Peyer's patch (tissue), 4 donors: ENCODE measurements at regions not wholly inside any gene's neighbourhood (a gene's known extent, or its start where the extent isn't known, plus 50 kb on each side); places are given as distances from the start of the nearest gene placed in this dataset.

ENCODE experiments used
- POLR2A ChIP-seq, 2 donors: fragments of 450-650 bp; IDR thresholded peaks; one replicate each; pipeline ENCODE4 v1.5.1; 2017; ENCODE audit warnings: antibody characterized with exemption in 2 of 2, mild to moderate bottlenecking in 2 of 2, moderate library complexity in 2 of 2
- TF ChIP-seq, protein P1 (sequence below), 6 experiments: fragments of 450-650 bp in 4 of 6; fragments of 200-600 bp in 2 of 6; sonication (generic) in 1 of 6; IDR thresholded peaks; one replicate each; pipeline ENCODE4 v1.5.1; 2017 to 2019; ENCODE audit warnings: antibody characterized with exemption in 6 of 6, mild to moderate bottlenecking in 3 of 6, moderate library complexity in 1 of 6

- TF ChIP-seq, protein P1, sequence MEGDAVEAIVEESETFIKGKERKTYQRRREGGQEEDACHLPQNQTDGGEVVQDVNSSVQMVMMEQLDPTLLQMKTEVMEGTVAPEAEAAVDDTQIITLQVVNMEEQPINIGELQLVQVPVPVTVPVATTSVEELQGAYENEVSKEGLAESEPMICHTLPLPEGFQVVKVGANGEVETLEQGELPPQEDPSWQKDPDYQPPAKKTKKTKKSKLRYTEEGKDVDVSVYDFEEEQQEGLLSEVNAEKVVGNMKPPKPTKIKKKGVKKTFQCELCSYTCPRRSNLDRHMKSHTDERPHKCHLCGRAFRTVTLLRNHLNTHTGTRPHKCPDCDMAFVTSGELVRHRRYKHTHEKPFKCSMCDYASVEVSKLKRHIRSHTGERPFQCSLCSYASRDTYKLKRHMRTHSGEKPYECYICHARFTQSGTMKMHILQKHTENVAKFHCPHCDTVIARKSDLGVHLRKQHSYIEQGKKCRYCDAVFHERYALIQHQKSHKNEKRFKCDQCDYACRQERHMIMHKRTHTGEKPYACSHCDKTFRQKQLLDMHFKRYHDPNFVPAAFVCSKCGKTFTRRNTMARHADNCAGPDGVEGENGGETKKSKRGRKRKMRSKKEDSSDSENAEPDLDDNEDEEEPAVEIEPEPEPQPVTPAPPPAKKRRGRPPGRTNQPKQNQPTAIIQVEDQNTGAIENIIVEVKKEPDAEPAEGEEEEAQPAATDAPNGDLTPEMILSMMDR (IDR thresholded peaks at IDR 0.05): no peak
- TF ChIP-seq POLR2A (IDR thresholded peaks at IDR 0.05): no peak
Observed at GRCh38 chr18:8942909-8943545, 159.5 kb upstream of the NDUFV2 start.
